ENCODE measurements at regions not wholly inside any gene's neighbourhood (a gene's known extent, or its start where the extent isn't known, plus 50 kb on each side); places are given as distances from the start of the nearest gene placed in this dataset.

- no peak overlapping the region for H3K4me3 ChIP-seq (replicated peaks; ENCODE audit: insufficient read depth, low read length)
- DNase-seq (ENCODE audit: low read depth in 1 of 2, low spot score in 1 of 2), result no peak
- no peaks in the 10 kb centered on the region for H3K27me3 ChIP-seq (ENCODE audit: insufficient read depth, poor library complexity, severe bottlenecking)
- no peak overlapping the region for H3K27ac ChIP-seq (replicated peaks)
- no peak for TF ChIP-seq SPI1 (IDR thresholded peaks at IDR 0.05; ENCODE audit: borderline replicate concordance, low read depth)
Observed at GRCh38 chr5:56543441-56544388, 271.6 kb upstream of the MAP3K1 start.

- no peak for DNase-seq (ENCODE audit: low read depth in 1 of 2, low spot score in 1 of 2)
- H3K27ac ChIP-seq (replicated peaks), result no peak overlapping the region
- H3K4me3 ChIP-seq (replicated peaks; ENCODE audit: insufficient read depth, low read length), result no peak overlapping the region
- no peak for TF ChIP-seq CTCF (IDR thresholded peaks at IDR 0.05; ENCODE audit: insufficient read depth, low read length)
- TF ChIP-seq REST (IDR thresholded peaks at IDR 0.05; ENCODE audit: insufficient replicate concordance, low read depth), result no peak
- no peak for TF ChIP-seq GABPA (IDR thresholded peaks at IDR 0.05; ENCODE audit: low read depth)
- TF ChIP-seq POLR2AphosphoS5 (IDR thresholded peaks at IDR 0.05; ENCODE audit: low read depth), result no peak
- no peak for TF ChIP-seq SPI1 (IDR thresholded peaks at IDR 0.05; ENCODE audit: borderline replicate concordance, low read depth)
- H3K27me3 ChIP-seq (ENCODE audit: insufficient read depth, poor library complexity, severe bottlenecking), result no peaks in the 10 kb centered on the region
Observed at GRCh38 chr5:56540266-56540665, 275.1 kb upstream of the MAP3K1 start.

GRCh38 chr5:56538580-56538979, 276.8 kb upstream of the MAP3K1 start:
- no peak overlapping the region for H3K4me3 ChIP-seq (replicated peaks; ENCODE audit: insufficient read depth, low read length)
- TF ChIP-seq CTCF (IDR thresholded peaks at IDR 0.05; ENCODE audit: insufficient read depth, low read length), result no peak
- TF ChIP-seq GABPA (IDR thresholded peaks at IDR 0.05; ENCODE audit: low read depth), result no peak
- no peak for TF ChIP-seq POLR2AphosphoS5 (IDR thresholded peaks at IDR 0.05; ENCODE audit: low read depth)
- TF ChIP-seq SPI1 (IDR thresholded peaks at IDR 0.05; ENCODE audit: borderline replicate concordance, low read depth), result no peak
- no peak for TF ChIP-seq REST (IDR thresholded peaks at IDR 0.05; ENCODE audit: insufficient replicate concordance, low read depth)
- no peak for DNase-seq (ENCODE audit: low read depth in 1 of 2, low spot score in 1 of 2)

GRCh38 chr5:56535347-56535746, 280.0 kb upstream of the MAP3K1 start:
- no peak for DNase-seq (ENCODE audit: low read depth in 1 of 2, low spot score in 1 of 2)

More at GRCh38 chr5:56538580-56538979, 276.8 kb upstream of the MAP3K1 start:
- no peak overlapping the region for H3K27ac ChIP-seq (replicated peaks)
- H3K27me3 ChIP-seq (ENCODE audit: insufficient read depth, poor library complexity, severe bottlenecking), result no peaks in the 10 kb centered on the region

More at GRCh38 chr5:56535347-56535746, 280.0 kb upstream of the MAP3K1 start:
- no peaks in the 10 kb centered on the region for H3K27me3 ChIP-seq (ENCODE audit: insufficient read depth, poor library complexity, severe bottlenecking)
- TF ChIP-seq CTCF (IDR thresholded peaks at IDR 0.05; ENCODE audit: insufficient read depth, low read length) (no peak), SPI1 (IDR thresholded peaks at IDR 0.05; ENCODE audit: borderline replicate concordance, low read depth) (no peak), POLR2AphosphoS5 (IDR thresholded peaks at IDR 0.05; ENCODE audit: low read depth) (no peak), REST (IDR thresholded peaks at IDR 0.05; ENCODE audit: insufficient replicate concordance, low read depth) (no peak), GABPA (IDR thresholded peaks at IDR 0.05; ENCODE audit: low read depth) (no peak)
- no peak overlapping the region for H3K4me3 ChIP-seq (replicated peaks; ENCODE audit: insufficient read depth, low read length)
- no peak overlapping the region for H3K27ac ChIP-seq (replicated peaks)

Data from HL-60 (cell line).